HG02588 (cell line): ENCODE measurements at regions not wholly inside any gene's neighbourhood (a gene's known extent, or its start where the extent isn't known, plus 50 kb on each side); places are given as distances from the start of the nearest gene placed in this dataset.

Experiments used
- ATAC-seq: cut with Tn5 transposase; IDR thresholded peaks from one replicate; pipeline ENCODE4 v1.9.1; 2021; ENCODE audit warnings: mild to moderate bottlenecking, moderate library complexity; ENCODE audit not compliant: unreplicated experiment

GRCh38 chr15:47383102-47383501 lies 334.2 kb upstream of the SEMA6D start:
- no peak for ATAC-seq

- no peak for ATAC-seq
Measured at GRCh38 chr15:47383801-47384200, 333.5 kb upstream of the SEMA6D start.

GRCh38 chr15:47384341-47384740 lies 333.0 kb upstream of the SEMA6D start:
- no peak for ATAC-seq

GRCh38 chr15:47384776-47385175 lies 332.5 kb upstream of the SEMA6D start:
- no peak for ATAC-seq

- ATAC-seq = no peak
Measured at GRCh38 chr15:47386459-47386858, 330.8 kb upstream of the SEMA6D start.

GRCh38 chr15:47388299-47388698 lies 329.0 kb upstream of the SEMA6D start:
- no peak for ATAC-seq

GRCh38 chr15:47390208-47390765 lies 327.0 kb upstream of the SEMA6D start:
- ATAC-seq = no peak

GRCh38 chr15:47394286-47394809 lies 323.0 kb upstream of the SEMA6D start:
- ATAC-seq = no peak

GRCh38 chr15:47395076-47395475 lies 322.2 kb upstream of the SEMA6D start:
- ATAC-seq = no peak

GRCh38 chr15:47397655-47398054 lies 319.6 kb upstream of the SEMA6D start:
- ATAC-seq = no peak

GRCh38 chr15:47398132-47398531 lies 319.2 kb upstream of the SEMA6D start:
- no peak for ATAC-seq

GRCh38 chr15:47398594-47398993 lies 318.7 kb upstream of the SEMA6D start:
- no peak for ATAC-seq

GRCh38 chr15:47399100-47399499 lies 318.2 kb upstream of the SEMA6D start:
- no peak for ATAC-seq

GRCh38 chr15:47400603-47401002 lies 316.7 kb upstream of the SEMA6D start:
- ATAC-seq = no peak

- no peak for ATAC-seq
Measured at GRCh38 chr15:47401427-47401826, 315.9 kb upstream of the SEMA6D start.

- ATAC-seq = no peak
Measured at GRCh38 chr15:47402829-47403228, 314.5 kb upstream of the SEMA6D start.

- ATAC-seq = no peak
Measured at GRCh38 chr15:47404877-47405276, 312.4 kb upstream of the SEMA6D start.

GRCh38 chr15:47405365-47406162 lies 311.7 kb upstream of the SEMA6D start:
- no peak for ATAC-seq

- ATAC-seq = no peak
Measured at GRCh38 chr15:47407692-47408091, 309.6 kb upstream of the SEMA6D start.

GRCh38 chr15:47409038-47409437 lies 308.3 kb upstream of the SEMA6D start:
- ATAC-seq = no peak

GRCh38 chr15:47409600-47409999 lies 307.7 kb upstream of the SEMA6D start:
- no peak for ATAC-seq

GRCh38 chr15:47410247-47410646 lies 307.1 kb upstream of the SEMA6D start:
- no peak for ATAC-seq
